Lower leg skin (tissue), 3 donors: ENCODE measurements at regions not wholly inside any gene's neighbourhood (a gene's known extent, or its start where the extent isn't known, plus 50 kb on each side); places are given as distances from the start of the nearest gene placed in this dataset.

ENCODE experiments used
- POLR2A ChIP-seq, 2 donors: fragments of 450-650 bp; IDR thresholded peaks; one replicate each; pipeline ENCODE4 v1.6.1; 2016 to 2017; ENCODE audit warnings: antibody characterized with exemption in 2 of 2, mild to moderate bottlenecking in 1 of 2, moderate library complexity in 1 of 2
- TF ChIP-seq, protein P1 (sequence below), 3 donors: fragments of 450-650 bp; IDR thresholded peaks; one replicate each; pipeline ENCODE4 v1.5.1; 2016; ENCODE audit warnings: antibody characterized with exemption in 3 of 3, mild to moderate bottlenecking in 3 of 3, moderate library complexity in 2 of 3

DNA sequence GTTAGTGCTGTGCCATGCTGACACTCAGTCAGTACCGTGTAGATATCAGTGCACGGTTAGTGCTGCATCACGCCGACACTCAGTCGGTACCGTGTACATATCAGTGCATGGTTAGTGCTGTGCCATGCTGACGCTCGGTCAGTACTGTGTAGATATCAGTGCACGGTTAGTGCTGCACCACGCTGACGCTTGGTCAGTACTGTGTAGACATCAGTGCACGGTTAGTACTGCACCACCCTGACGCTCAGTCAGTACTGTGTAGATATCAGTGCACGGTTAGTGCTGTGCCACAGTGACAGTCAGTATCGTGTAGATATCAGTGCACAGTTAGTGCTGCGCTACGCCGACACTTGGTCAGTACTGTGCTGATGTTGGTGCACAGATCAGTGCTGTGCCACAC, 102.8 kb upstream of the ZNF469 start:
- no peak for TF ChIP-seq POLR2A (IDR thresholded peaks at IDR 0.05)
- TF ChIP-seq, protein P1, sequence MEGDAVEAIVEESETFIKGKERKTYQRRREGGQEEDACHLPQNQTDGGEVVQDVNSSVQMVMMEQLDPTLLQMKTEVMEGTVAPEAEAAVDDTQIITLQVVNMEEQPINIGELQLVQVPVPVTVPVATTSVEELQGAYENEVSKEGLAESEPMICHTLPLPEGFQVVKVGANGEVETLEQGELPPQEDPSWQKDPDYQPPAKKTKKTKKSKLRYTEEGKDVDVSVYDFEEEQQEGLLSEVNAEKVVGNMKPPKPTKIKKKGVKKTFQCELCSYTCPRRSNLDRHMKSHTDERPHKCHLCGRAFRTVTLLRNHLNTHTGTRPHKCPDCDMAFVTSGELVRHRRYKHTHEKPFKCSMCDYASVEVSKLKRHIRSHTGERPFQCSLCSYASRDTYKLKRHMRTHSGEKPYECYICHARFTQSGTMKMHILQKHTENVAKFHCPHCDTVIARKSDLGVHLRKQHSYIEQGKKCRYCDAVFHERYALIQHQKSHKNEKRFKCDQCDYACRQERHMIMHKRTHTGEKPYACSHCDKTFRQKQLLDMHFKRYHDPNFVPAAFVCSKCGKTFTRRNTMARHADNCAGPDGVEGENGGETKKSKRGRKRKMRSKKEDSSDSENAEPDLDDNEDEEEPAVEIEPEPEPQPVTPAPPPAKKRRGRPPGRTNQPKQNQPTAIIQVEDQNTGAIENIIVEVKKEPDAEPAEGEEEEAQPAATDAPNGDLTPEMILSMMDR (IDR thresholded peaks at IDR 0.05): no peak
